HG02870 (cell line): ENCODE measurements at regions not wholly inside any gene's neighbourhood (a gene's known extent, or its start where the extent isn't known, plus 50 kb on each side); places are given as distances from the start of the nearest gene placed in this dataset.

Experiments used
- ATAC-seq: cut with Tn5 transposase; IDR thresholded peaks from one replicate; pipeline ENCODE4 v1.9.1; 2021; ENCODE audit warnings: mild to moderate bottlenecking, moderate library complexity; ENCODE audit not compliant: unreplicated experiment

DNA sequence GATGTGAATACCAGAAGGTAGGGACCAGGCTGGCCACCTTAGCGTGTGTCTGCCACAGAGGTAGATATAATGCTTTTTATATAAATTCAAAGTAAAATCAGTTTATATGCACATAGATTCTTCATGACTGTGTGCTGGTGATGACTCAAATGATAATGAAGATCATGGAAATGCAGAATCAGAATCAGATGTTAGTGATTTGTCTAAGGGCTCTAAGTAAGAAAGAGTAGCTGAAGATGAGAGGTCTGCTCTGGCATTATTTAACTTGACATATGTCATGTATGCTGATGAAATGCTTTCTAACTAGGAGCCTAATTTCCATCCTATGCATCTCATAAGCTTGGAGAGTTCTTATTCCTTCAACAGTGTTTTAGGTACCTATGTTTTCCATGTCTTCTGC is 50.3 kb upstream of the DPH6 start:
- no peak for ATAC-seq

GRCh38 chr15:35602836-35603235 is 56.9 kb upstream of the DPH6 start:
- ATAC-seq: no peak

DNA sequence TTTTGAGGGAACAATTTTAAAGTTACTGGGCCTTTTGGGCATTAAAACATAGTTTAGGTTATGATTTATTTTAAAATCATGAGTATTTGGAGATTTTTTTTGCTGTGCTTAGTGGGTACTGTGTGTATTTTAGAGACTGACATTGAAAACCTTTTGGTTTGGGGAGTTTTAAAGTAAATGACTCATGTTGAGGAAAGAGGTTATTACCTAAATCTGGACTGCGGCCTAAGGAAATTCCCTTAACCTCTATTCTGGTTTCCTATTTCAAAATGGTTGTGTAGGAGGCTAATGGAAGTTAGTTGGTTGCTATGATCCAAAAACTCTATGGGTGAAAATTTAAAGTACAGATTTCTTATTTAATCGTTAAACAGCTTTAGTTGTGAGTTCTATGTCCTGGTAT is 57.3 kb upstream of the DPH6 start:
- ATAC-seq: peak; percentile 91

GRCh38 chr15:35603856-35604255 is 57.9 kb upstream of the DPH6 start:
- ATAC-seq: no peak

DNA sequence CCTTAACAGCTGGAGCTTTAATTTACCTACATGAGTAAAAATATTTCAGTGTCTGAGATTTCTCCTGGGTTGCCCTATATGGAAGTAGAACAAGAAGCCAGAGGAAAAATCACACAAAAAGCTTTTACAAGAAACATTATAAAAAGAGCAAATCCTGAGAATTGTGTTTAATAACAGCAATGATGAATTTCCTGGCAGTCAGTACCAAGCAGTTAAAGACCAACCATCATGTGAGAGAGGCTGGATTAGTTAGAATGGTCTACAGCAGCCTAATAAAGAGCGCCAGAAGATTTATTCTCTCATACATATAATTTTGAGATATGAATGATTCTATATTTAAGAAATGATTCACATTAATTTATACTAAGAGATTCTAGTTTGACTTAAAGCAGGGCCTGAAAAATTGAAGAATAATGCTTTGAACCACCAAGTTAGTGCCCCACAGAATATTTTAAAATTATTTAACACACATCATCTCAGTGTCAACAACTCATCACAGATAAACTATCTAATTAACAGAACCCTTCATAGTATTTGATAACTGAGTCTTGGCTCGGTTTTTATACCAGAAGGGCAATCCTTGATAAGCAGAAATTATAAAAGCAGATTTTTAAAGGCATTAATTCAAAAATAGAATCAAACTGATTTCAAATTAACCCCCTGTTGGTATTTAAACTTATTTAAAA is 59.9 kb upstream of the DPH6 start:
- ATAC-seq: no peak

DNA sequence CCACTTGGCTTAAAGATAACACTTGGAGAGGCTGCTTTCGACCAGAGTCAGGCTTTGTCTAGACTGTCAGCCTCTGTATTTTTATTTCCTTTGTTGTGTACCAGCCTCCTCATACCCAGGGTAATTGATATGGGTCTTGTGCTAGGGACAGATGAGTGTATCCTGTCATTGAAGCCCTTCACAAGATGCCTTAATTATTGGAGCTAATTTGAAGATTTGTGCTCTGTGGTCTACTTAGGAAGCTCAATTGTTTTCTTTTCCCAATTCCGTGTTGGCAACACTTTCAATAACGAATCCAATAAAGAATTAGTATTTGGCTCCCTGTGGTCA is 60.5 kb upstream of the DPH6 start:
- no peak for ATAC-seq

GRCh38 chr15:35616498-35617271 is 70.7 kb upstream of the DPH6 start:
- ATAC-seq: no peak

DNA sequence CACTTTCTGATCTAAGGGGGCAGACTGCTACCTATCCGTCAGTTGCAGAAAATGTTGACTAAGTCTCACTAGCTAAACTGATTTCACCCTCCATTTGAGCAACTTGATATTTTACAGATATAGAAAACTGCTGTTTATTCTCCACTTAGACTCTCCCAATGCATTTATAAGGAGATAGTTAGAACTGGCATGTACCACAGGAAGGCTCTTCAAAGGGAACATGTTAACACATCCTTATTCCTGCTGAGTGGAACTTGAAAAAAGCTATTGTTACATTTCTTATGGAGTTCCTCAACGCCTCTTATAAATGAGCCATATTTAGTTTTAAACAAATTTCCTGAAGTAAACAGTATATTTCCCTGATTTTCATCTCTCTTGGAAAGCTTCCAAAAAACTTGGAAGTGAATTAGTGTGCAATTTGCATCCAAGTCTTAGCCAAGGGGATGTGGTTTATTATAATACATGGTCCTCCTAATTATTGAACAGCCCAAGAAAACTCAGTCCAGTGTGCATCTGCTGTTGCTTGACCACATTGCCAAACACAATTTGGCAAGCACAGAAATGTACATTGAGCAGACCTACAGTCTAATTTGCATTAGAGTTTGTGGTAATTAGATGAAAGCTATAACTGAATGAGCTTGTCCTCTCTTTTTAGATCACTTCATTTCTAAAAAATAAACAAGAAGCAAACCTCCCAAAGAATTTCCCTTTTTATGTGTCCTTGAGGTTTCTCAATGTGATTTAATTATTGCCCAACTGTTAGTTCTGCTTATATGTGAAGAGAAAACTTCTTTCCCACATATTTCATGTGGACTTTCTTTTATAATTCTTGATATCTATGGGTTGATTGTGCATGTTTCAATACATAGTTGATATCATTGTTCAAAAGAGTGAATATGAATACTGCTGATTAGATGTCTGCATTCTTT is 72.6 kb upstream of the DPH6 start:
- ATAC-seq: no peak

- no peak for ATAC-seq
Observed at GRCh38 chr15:35622641-35623340, 76.8 kb upstream of the DPH6 start.

DNA sequence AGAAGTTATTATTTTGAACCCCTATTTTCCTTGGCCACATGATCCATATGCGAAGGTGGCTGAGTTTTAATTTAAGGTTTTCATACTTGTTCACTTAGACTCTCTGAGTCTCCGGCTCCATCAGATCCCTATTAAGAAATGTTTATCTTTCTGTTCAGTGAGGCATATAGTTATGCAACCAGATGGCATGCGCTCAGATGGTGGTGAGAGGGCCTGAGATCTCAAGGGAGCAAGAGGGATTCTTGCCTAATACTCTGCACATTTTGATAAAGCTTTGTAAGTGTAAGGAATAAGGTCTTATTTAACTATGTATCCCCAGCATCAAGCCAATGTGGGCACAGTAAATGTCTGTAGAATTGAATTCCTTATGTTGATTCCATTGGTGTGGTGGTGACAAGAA is 78.9 kb upstream of the DPH6 start:
- ATAC-seq: no peak

- ATAC-seq: no peak
Observed at GRCh38 chr15:35626571-35627318, 80.8 kb upstream of the DPH6 start.

- no peak for ATAC-seq
Observed at GRCh38 chr15:35627696-35628095, 81.7 kb upstream of the DPH6 start.

DNA sequence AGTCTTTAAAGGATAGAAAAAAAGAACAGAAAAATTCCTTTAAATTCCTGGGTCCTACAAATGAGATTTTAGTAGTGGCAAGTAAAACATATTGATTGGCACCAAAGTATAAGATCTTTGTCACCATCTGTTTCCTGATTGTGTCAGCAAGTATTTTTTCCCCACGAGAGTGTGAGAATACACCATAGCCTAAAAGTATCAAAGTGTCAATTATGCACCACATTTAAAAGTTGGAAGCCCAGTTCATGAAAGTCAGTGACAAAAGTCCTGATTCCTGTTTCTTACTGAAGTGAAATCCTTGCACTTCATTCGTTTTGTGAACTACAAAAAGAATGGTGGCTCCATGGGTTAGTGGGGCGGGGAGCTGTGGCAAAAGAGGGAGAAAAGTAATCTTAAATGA is 83.8 kb upstream of the DPH6 start:
- no peak for ATAC-seq

DNA sequence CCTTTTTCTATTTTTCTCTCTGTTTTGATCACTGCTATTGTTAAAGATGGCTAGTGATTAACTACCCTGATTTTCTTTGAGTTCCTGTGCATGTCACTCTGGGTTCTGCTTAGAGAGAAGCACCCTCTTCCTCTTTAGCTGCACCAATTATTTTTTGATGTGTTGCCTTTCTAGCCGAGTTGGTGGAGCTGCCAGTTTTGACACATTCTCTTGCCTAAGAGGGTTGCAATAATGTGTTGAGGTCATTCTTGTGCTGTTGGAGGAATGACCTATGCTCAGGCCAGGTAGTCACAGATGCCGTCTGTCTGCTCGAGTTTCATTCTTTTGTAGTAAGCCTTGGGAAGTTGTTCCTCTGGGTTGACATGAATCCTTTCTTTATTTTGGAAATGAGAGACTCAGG is 84.6 kb upstream of the DPH6 start:
- no peak for ATAC-seq

DNA sequence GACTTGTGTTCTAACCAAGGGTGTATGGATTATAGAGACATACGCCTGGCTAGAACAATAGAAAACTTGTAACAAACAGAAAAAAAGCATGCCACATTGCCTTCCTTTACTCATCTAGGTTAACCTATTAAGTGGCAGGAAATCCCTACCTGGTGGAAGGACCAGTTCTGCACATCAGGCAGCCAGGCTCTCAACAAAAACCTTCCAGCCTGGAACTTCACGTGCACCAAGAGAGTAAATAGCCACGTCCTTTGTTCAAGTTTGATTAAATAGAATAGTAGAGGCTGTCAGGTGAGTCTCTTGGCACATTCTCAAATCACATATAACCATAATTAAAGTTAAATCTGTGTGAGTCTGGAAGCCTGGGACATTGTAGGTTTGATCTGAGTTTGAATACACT is 85.0 kb upstream of the DPH6 start:
- ATAC-seq: no peak

GRCh38 chr15:35633677-35634076 is 87.7 kb upstream of the DPH6 start:
- ATAC-seq: no peak

- ATAC-seq: no peak
Observed at GRCh38 chr15:35646790-35647189, 100.8 kb upstream of the DPH6 start.

DNA sequence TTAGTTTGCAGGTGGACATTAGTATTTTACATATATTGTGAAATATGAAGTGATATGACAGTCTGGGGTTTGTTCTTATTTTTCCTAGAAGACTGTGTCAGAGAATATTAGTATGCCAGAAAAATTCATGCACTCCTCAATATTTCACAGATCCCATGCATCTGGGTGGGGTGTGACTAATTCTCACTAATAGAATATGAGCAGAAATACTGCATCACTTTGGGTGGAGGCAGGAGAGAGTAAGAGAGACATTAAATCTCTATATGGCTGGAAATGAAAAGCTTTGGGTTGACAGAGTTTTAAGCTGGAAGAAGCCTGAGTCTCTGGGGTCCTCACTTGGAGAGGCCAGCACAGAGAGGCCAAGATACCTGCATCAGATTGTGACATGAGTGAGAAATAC is 101.3 kb upstream of the DPH6 start:
- ATAC-seq: no peak

DNA sequence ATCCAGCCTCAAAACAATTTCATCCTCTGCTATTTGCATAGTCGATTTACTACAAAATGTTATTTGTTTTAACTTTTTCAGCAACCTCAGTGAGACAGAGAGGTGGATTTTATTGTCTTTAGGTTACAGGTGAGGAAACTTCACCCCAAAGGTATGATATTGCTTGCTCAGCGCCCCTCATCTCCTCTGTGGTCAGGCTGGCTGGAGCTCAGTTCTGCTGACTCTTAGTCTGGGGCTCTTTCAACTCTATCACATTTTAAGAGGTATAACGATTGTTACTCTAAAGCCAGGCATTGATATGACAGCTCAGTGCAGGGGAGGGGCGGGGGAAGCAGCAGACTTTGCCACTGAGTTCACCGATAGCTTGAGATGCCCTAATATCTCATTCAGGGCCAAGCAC is 103.0 kb upstream of the DPH6 start:
- no peak for ATAC-seq

- no peak for ATAC-seq
Observed at GRCh38 chr15:35649575-35649974, 103.6 kb upstream of the DPH6 start.
